Stimulated activated naive B cell treated with anti-CD40 and anti-IgM and Interleukin-4, amounts not matched to agents 10 μg/mL and 1 μg/mL and 100 μg/mL, for 72 hours (primary cell): ENCODE measurements at regions not wholly inside any gene's neighbourhood (a gene's known extent, or its start where the extent isn't known, plus 50 kb on each side); places are given as distances from the start of the nearest gene placed in this dataset.
"Not testable (repeated sequence)": the region's sequence is repeated elsewhere in the genome, so short reads cannot be mapped to it uniquely, and the experiment has no call there.

Experiments used
- ATAC-seq, 2 donors: fragments of 150-1000 bp; cut with Tn5 transposase; replicated peaks; 2 replicates each; pipeline ENCODE4 v1.10.0; 2021; ENCODE audit warnings: moderate library complexity in 1 of 2
- DNase-seq: peaks from one replicate; pipeline ENCODE4 v3.0.0; 2021
- H3K27ac Mint-ChIP-seq: one replicate; pipeline ENCODE4 v1.8.0; 2022; ENCODE audit warnings: mild to moderate bottlenecking, mixed read lengths
- H3K27me3 Mint-ChIP-seq, 2 donors: one replicate each; pipeline ENCODE4 v1.8.0; 2022; ENCODE audit warnings: mixed read lengths in 2 of 2
- H3K36me3 Mint-ChIP-seq, 2 donors: one replicate each; pipeline ENCODE4 v1.8.0; 2022; ENCODE audit warnings: mixed read lengths in 2 of 2, mild to moderate bottlenecking in 1 of 2
- H3K4me1 Mint-ChIP-seq, 2 donors: one replicate each; pipeline ENCODE4 v1.8.0; 2022; ENCODE audit warnings: mixed read lengths in 2 of 2, mild to moderate bottlenecking in 1 of 2
- H3K4me3 Mint-ChIP-seq, 2 donors: one replicate each; pipeline ENCODE4 v1.8.0; 2022; ENCODE audit warnings: mild to moderate bottlenecking in 2 of 2, mixed read lengths in 2 of 2, moderate library complexity in 1 of 2
- H3K9me3 Mint-ChIP-seq, 2 donors: one replicate each; pipeline ENCODE4 v1.8.0; 2022; ENCODE audit warnings: mixed read lengths in 2 of 2, mild to moderate bottlenecking in 1 of 2

DNA sequence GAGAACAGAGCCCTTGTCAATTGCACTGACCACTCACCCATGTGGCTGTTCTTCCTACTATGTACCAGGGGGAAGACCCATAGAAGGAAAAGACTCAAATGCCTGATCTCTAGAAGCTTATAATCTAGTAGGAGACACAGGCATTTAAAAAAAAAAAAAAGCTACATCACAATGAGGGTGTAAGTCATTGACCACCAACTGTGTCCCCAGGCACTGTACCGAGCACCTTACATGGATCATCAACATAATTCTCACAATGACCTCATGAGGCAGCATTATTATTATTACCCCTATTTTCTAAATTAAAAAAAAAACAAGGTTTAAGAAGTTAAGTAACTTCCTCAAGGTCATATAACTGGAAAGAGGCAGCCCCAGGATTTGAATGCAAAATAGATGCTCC, 247.4 kb downstream of the SHOX2 start:
- H3K36me3 Mint-ChIP-seq = no peaks in the 10 kb centered on the region
- ATAC-seq = no peak
- DNase-seq = no peak
- H3K4me3 Mint-ChIP-seq = no peak overlapping the region
- H3K4me1 Mint-ChIP-seq = no peaks in the 10 kb centered on the region
- no peaks in the 10 kb centered on the region for H3K27me3 Mint-ChIP-seq
- no peak overlapping the region for H3K27ac Mint-ChIP-seq
- no peaks in the 10 kb centered on the region for H3K9me3 Mint-ChIP-seq

DNA sequence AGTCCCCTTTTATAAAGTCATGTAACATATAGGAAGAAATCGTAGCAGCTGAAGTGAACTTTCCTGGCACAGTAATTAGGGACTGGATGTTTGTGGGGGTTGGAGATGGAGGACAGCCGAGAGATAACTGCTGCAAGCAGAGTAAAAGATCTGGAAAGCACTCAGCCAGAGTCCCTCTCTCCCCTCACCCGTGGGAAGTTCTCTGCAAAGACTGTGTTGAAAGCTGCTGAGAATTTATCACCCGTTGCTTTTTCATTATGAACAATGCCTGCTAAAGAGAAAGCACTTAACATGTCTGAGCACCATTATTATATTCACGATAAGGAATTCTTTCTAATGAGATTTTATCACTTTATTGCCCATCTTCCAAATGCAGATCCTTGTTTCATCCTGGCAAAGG, 248.8 kb downstream of the SHOX2 start:
- DNase-seq (no peak), ATAC-seq (no peak)
- Mint-ChIP-seq H3K9me3 (no peaks in the 10 kb centered on the region), H3K4me1 (no peaks in the 10 kb centered on the region), H3K4me3 (no peak overlapping the region), H3K27me3 (no peaks in the 10 kb centered on the region), H3K27ac (no peak overlapping the region), H3K36me3 (no peaks in the 10 kb centered on the region)

DNA sequence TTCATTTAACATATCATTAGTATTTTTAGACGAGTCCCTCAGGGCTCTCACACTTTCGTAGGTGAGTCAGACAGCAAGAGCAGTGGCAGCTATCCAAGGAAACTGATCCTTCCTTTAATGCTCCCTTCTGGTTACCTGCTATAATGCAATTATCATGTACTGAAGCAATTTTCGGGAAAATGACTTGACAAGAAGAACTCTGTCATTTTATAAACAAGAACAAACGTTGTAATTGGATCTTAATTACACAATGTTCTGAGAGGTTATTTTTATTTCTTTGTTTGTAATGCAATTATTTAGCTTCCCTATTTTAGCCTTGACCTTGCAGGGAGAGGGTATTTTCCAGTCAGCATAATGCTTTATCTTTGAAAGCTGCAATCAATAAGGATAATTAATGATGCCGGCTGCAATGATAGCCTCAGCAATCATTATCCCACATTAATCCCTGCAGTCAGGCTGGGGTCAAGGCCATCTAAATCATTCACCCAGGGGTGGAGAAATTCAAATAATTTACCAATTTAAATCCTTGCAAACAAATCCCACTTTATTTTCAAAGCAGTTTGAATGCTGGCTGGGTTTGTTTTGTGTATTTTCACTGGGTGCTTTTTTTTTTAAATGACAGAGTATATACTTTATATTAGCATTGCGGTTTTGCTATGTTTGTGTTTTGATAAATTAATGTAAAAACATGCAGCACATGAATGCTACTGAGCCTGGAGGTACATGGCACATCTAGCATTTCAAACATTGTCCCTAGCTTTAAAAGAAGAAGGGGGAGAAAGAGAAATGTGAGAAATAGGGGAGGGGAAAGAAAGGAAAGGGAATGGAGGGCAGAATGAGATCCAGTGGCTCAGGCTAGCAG, 249.9 kb downstream of the SHOX2 start:
- no peaks in the 10 kb centered on the region for H3K4me1 Mint-ChIP-seq
- no peak overlapping the region for H3K27ac Mint-ChIP-seq
- H3K27me3 Mint-ChIP-seq = no peaks in the 10 kb centered on the region
- ATAC-seq = no peak
- DNase-seq = no peak
- H3K4me3 Mint-ChIP-seq = no peak overlapping the region
- no peaks in the 10 kb centered on the region for H3K9me3 Mint-ChIP-seq
- no peaks in the 10 kb centered on the region for H3K36me3 Mint-ChIP-seq

DNA sequence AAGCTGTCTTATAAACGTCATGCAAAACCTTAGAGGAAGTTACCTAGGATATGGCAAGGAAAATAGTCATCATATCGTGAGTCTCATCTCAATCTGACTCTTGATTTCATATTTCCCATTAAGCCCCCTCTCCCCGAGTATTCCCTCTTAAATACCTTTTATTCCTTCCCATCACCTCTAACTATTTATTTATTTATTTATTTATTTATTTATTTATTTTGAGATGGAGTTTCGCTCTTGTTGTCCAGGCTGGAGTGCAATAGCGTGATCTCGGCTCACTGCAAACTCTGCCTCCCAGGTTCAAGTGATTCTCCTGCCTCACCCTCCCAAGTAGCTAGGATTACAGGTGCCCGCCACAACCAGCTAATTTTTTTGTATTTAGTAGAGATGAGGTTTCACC, 260.4 kb downstream of the SHOX2 start:
- H3K4me1 Mint-ChIP-seq, H3K4me3 Mint-ChIP-seq, H3K36me3 Mint-ChIP-seq, H3K27ac Mint-ChIP-seq, ATAC-seq, H3K27me3 Mint-ChIP-seq, DNase-seq, H3K9me3 Mint-ChIP-seq: not testable (repeated sequence)

DNA sequence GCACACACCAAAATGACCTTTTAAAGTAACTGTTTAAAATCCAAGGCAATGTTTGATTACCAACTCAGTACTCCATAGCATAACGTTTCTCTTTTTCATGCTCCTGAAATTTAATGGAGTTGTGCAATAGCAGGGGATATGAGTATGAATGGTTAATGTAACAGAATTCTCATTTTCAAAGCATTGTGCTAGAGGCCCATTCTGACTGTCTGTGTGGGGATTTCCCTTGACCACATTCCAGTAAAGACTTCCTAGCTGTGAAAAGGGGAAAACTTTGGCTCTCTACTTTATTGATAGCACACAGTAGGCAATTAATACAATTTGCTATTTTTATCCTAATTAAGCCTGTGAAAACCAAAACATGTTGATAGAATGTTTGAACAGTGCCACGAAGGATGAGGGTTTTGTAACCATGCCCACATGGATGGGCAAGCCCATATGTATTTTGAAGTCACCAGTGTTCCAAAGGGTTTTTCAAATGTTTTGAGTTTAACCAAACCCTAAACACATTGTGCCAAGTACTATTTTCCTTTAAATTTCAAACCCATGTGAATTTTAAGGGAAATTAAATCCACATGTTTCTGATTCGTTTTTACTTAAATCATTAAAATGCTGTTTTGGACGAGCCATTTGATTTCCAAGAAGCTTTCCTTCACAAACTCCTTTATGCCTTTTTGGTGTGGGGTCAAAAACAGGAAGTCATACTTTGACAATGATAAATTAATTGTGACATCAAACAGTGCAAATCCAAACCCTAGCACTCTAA, 261.2 kb downstream of the SHOX2 start:
- no peaks in the 10 kb centered on the region for H3K4me1 Mint-ChIP-seq
- H3K36me3 Mint-ChIP-seq = no peaks in the 10 kb centered on the region
- no peaks in the 10 kb centered on the region for H3K27me3 Mint-ChIP-seq
- no peak for ATAC-seq
- peaks cover 0 to 2% of the 10 kb centered on the region in 2 donors for H3K9me3 Mint-ChIP-seq
- no peak overlapping the region for H3K27ac Mint-ChIP-seq
- DNase-seq = no peak
- no peak overlapping the region for H3K4me3 Mint-ChIP-seq

DNA sequence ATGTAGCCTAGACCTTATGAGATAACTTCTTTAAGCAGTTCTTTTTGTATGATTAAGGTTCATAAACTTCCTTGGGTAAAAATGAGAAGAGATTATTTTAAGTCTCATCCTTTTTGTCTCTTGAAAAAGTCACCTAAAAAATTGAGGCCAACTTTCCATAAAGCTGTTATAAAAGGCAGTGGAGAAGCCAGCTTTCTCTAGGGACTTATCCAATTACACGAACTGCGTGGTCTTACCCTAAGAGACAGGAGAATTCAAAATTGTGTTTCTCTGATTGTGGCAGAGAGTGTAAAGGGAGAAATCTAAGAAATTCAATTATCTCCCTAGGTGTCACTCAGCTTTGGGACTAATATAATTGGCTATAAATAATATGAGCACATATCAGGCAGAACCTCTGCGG, 262.0 kb downstream of the SHOX2 start:
- peaks cover 0 to 2% of the 10 kb centered on the region in 2 donors for H3K9me3 Mint-ChIP-seq
- DNase-seq (no peak), ATAC-seq (no peak)
- no peaks in the 10 kb centered on the region for H3K27me3 Mint-ChIP-seq
- no peak overlapping the region for H3K4me3 Mint-ChIP-seq
- H3K4me1 Mint-ChIP-seq = no peaks in the 10 kb centered on the region
- H3K27ac Mint-ChIP-seq = no peak overlapping the region
- H3K36me3 Mint-ChIP-seq = no peaks in the 10 kb centered on the region

GRCh38 chr3:157841029-157841428, 265.2 kb downstream of the SHOX2 start:
- H3K9me3 Mint-ChIP-seq = peaks cover 0 to 1% of the 10 kb centered on the region in 2 donors
- H3K36me3 Mint-ChIP-seq = no peaks in the 10 kb centered on the region

GRCh38 chr3:157840564-157840963, 265.7 kb downstream of the SHOX2 start:
- Mint-ChIP-seq H3K36me3 (no peaks in the 10 kb centered on the region), H3K27ac (no peak overlapping the region), H3K9me3 (peaks cover 0 to 1% of the 10 kb centered on the region in 2 donors), H3K4me3 (no peak overlapping the region), H3K27me3 (no peaks in the 10 kb centered on the region), H3K4me1 (no peaks in the 10 kb centered on the region)
- DNase-seq (no peak), ATAC-seq (no peak)

More at GRCh38 chr3:157841029-157841428, 265.2 kb downstream of the SHOX2 start:
- Mint-ChIP-seq H3K4me1 (no peaks in the 10 kb centered on the region), H3K27ac (no peak overlapping the region), H3K27me3 (no peaks in the 10 kb centered on the region), H3K4me3 (no peak overlapping the region)
- DNase-seq (no peak), ATAC-seq (no peak)

GRCh38 chr3:157838457-157838856, 267.8 kb downstream of the SHOX2 start:
- no peaks in the 10 kb centered on the region for H3K36me3 Mint-ChIP-seq
- no peak overlapping the region for H3K4me3 Mint-ChIP-seq
- H3K4me1 Mint-ChIP-seq = no peaks in the 10 kb centered on the region
- H3K9me3 Mint-ChIP-seq = peaks cover 0 to 1% of the 10 kb centered on the region in 2 donors
- no peak overlapping the region for H3K27ac Mint-ChIP-seq
- ATAC-seq (no peak), DNase-seq (no peak)
- H3K27me3 Mint-ChIP-seq = peaks cover 0 to 4% of the 10 kb centered on the region in 2 donors

DNA sequence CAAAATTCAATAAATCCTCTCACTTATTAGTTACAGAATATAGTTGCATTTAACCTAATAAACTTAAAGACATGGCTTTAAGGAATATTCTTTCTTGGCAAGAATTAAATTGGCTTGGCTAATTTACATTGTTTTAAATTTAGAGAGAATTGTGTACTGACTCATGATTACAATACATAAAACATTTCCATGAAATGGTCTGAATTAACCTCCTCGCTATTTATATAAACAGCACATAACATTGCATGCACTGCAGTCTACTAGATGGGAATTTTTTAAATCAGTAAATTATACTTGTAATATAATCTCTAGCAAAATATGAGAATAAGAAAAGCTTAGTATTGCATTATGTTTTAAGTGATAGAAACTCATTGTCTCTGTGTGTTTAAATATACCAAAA, 268.9 kb downstream of the SHOX2 start:
- Mint-ChIP-seq H3K4me1 (no peaks in the 10 kb centered on the region), H3K4me3 (no peak overlapping the region), H3K27me3 (peaks cover 0 to 4% of the 10 kb centered on the region in 2 donors), H3K36me3 (no peaks in the 10 kb centered on the region), H3K27ac (no peak overlapping the region), H3K9me3 (peaks cover 0 to 1% of the 10 kb centered on the region in 2 donors)
- DNase-seq = no peak
- ATAC-seq = no peak

- no peak for ATAC-seq
- no peak overlapping the region for H3K27ac Mint-ChIP-seq
Measured at GRCh38 chr3:157836022-157836421, 270.2 kb downstream of the SHOX2 start.

GRCh38 chr3:157832588-157832987, 273.6 kb downstream of the SHOX2 start:
- H3K36me3 Mint-ChIP-seq = no peaks in the 10 kb centered on the region
- H3K4me1 Mint-ChIP-seq = no peaks in the 10 kb centered on the region
- ATAC-seq (no peak), DNase-seq (no peak)
- peaks cover 8 to 11% of the 10 kb centered on the region in 2 donors for H3K9me3 Mint-ChIP-seq
- peaks cover 0 to 4% of the 10 kb centered on the region in 2 donors for H3K27me3 Mint-ChIP-seq
- H3K4me3 Mint-ChIP-seq = no peak overlapping the region
- H3K27ac Mint-ChIP-seq = no peak overlapping the region

More at GRCh38 chr3:157836022-157836421, 270.2 kb downstream of the SHOX2 start:
- Mint-ChIP-seq H3K36me3 (no peaks in the 10 kb centered on the region), H3K4me3 (no peak overlapping the region), H3K27me3 (peaks cover 0 to 4% of the 10 kb centered on the region in 2 donors), H3K4me1 (no peaks in the 10 kb centered on the region), H3K9me3 (peaks cover 0 to 1% of the 10 kb centered on the region in 2 donors)
- no peak for DNase-seq

GRCh38 chr3:157830556-157831236, 275.5 kb downstream of the SHOX2 start:
- Mint-ChIP-seq H3K9me3 (peaks cover 8 to 13% of the 10 kb centered on the region in 2 donors), H3K4me3 (no peak overlapping the region), H3K27me3 (peaks cover 0 to 4% of the 10 kb centered on the region in 2 donors), H3K36me3 (no peaks in the 10 kb centered on the region), H3K4me1 (no peaks in the 10 kb centered on the region), H3K27ac (no peak overlapping the region)
- DNase-seq (no peak), ATAC-seq (no peak)

- Mint-ChIP-seq H3K4me3 (no peak overlapping the region), H3K36me3 (no peaks in the 10 kb centered on the region), H3K9me3 (peaks cover 8 to 13% of the 10 kb centered on the region in 2 donors), H3K4me1 (no peaks in the 10 kb centered on the region), H3K27ac (no peak overlapping the region), H3K27me3 (peaks cover 0 to 4% of the 10 kb centered on the region in 2 donors)
- DNase-seq (no peak), ATAC-seq (no peak)
Measured at GRCh38 chr3:157829786-157830185, 276.4 kb downstream of the SHOX2 start.
